ENCODE measurements at regions not wholly inside any gene's neighbourhood (a gene's known extent, or its start where the extent isn't known, plus 50 kb on each side); places are given as distances from the start of the nearest gene placed in this dataset.

DNA sequence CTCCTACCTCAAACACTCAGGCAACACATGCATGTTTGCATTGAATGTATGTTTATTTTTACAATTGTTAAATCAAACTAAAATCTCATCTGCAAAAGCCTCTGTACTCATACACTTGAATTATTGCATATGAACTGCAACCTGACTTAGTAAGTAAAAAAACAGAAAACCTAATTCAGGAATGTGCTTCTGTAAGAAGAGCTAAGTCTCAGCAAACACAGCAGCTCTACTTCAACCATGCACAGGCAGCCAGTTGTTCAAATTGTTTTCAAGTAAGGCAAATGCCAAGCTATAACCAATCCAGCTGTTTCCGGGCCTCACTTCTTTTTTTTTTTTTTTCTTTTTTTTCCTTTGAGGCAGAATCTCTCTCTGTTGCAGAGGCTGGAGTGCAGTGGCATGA is 93.5 kb upstream of the MALRD1 start:
- H4K20me1 ChIP-seq (ENCODE audit: insufficient read depth) = no peaks in the 10 kb centered on the region
- TF ChIP-seq SMC3 (conservative IDR thresholded peaks at IDR 0.05; ENCODE audit: poor library complexity) = no peak
- no peak for TF ChIP-seq POLR2AphosphoS5 (IDR thresholded peaks at IDR 0.05)
- TF ChIP-seq, protein P1, sequence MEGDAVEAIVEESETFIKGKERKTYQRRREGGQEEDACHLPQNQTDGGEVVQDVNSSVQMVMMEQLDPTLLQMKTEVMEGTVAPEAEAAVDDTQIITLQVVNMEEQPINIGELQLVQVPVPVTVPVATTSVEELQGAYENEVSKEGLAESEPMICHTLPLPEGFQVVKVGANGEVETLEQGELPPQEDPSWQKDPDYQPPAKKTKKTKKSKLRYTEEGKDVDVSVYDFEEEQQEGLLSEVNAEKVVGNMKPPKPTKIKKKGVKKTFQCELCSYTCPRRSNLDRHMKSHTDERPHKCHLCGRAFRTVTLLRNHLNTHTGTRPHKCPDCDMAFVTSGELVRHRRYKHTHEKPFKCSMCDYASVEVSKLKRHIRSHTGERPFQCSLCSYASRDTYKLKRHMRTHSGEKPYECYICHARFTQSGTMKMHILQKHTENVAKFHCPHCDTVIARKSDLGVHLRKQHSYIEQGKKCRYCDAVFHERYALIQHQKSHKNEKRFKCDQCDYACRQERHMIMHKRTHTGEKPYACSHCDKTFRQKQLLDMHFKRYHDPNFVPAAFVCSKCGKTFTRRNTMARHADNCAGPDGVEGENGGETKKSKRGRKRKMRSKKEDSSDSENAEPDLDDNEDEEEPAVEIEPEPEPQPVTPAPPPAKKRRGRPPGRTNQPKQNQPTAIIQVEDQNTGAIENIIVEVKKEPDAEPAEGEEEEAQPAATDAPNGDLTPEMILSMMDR (IDR thresholded peaks at IDR 0.05; ENCODE audit: poor library complexity, severe bottlenecking) = no peak
- TF ChIP-seq EZH2 (IDR thresholded peaks at IDR 0.05; ENCODE audit: borderline replicate concordance, insufficient read depth, low read length, poor library complexity, severe bottlenecking) = no peak
- no peak for TF ChIP-seq RAD21 (conservative IDR thresholded peaks at IDR 0.05)
- TF ChIP-seq TAF1 (IDR thresholded peaks at IDR 0.05; ENCODE audit: low read depth) = no peak
- TF ChIP-seq EP300 (conservative IDR thresholded peaks at IDR 0.05; ENCODE audit: poor library complexity, severe bottlenecking) = no peak
- no peak for TF ChIP-seq MXI1 (conservative IDR thresholded peaks at IDR 0.05; ENCODE audit: poor library complexity, severe bottlenecking)
- no peaks in the 10 kb centered on the region for H3K79me2 ChIP-seq (replicated peaks; ENCODE audit: insufficient read depth, low read length)

DNA sequence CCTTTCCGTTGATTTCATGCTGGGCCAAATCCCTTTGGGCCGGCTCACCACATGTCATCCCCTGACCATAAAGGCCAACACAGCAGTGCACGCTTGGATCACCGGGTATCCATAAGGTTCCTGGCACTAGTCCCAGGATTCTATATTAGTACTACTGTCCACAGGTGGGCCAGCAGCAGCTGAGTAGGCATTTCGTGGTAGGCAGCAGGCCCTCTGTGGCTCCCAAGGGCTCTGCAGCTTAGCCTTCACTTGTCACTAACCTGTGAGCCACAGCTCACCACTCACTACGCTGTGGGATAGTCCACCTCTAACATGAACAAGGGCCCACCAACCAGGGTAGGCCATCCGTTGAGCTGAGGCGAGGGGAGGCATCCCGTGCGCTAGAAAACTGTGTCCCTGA is 89.2 kb upstream of the MALRD1 start:
- Histone ChIP-seq H3K27ac (ENCODE audit: low read length) (no peak overlapping the region), H3K36me3 (ENCODE audit: insufficient read depth, low read length) (no peaks in the 10 kb centered on the region), H3K4me3 (ENCODE audit: low read length) (no peak overlapping the region), H3F3A (ENCODE audit: insufficient read depth, low read length, poor library complexity, severe bottlenecking) (no peaks in the 10 kb centered on the region), H3K4me2 (ENCODE audit: low read length) (no peak overlapping the region), H3K79me2 (replicated peaks; ENCODE audit: insufficient read depth, low read length) (no peaks in the 10 kb centered on the region), H3K27me3 (ENCODE audit: insufficient read depth, low read depth, low read length) (no peaks in the 10 kb centered on the region), H3K9ac (ENCODE audit: low read length) (no peak overlapping the region), H3K9me3 (ENCODE audit: low read length) (no peaks in the 10 kb centered on the region), H3K9me2 (ENCODE audit: insufficient read depth, low read length) (no peaks in the 10 kb centered on the region), H2AFZ (ENCODE audit: low read depth, low read length) (no peak overlapping the region), H4K20me1 (ENCODE audit: insufficient read depth) (no peaks in the 10 kb centered on the region)
- TF ChIP-seq SMC3 (conservative IDR thresholded peaks at IDR 0.05; ENCODE audit: poor library complexity) (no peak), EP300 (conservative IDR thresholded peaks at IDR 0.05; ENCODE audit: poor library complexity, severe bottlenecking) (no peak)
- TF ChIP-seq, protein P1 (IDR thresholded peaks at IDR 0.05; ENCODE audit: poor library complexity, severe bottlenecking) = no peak

More for the DNA sequence above, 93.5 kb upstream of the MALRD1 start:
- H3K4me2 ChIP-seq (ENCODE audit: low read length) = no peak overlapping the region
- H3F3A ChIP-seq (ENCODE audit: insufficient read depth, low read length, poor library complexity, severe bottlenecking) = no peaks in the 10 kb centered on the region
- H3K27me3 ChIP-seq (ENCODE audit: insufficient read depth, low read depth, low read length) = no peaks in the 10 kb centered on the region
- no peak overlapping the region for H2AFZ ChIP-seq (ENCODE audit: low read depth, low read length)
- H3K9me3 ChIP-seq (ENCODE audit: low read length) = no peaks in the 10 kb centered on the region
- H3K9ac ChIP-seq (ENCODE audit: low read length) = no peak overlapping the region
- no peak overlapping the region for H3K27ac ChIP-seq (ENCODE audit: low read length)
- no peaks in the 10 kb centered on the region for H3K36me3 ChIP-seq (ENCODE audit: insufficient read depth, low read length)
- no peaks in the 10 kb centered on the region for H3K9me2 ChIP-seq (ENCODE audit: insufficient read depth, low read length)
- H3K4me3 ChIP-seq (ENCODE audit: low read length) = no peak overlapping the region

DNA sequence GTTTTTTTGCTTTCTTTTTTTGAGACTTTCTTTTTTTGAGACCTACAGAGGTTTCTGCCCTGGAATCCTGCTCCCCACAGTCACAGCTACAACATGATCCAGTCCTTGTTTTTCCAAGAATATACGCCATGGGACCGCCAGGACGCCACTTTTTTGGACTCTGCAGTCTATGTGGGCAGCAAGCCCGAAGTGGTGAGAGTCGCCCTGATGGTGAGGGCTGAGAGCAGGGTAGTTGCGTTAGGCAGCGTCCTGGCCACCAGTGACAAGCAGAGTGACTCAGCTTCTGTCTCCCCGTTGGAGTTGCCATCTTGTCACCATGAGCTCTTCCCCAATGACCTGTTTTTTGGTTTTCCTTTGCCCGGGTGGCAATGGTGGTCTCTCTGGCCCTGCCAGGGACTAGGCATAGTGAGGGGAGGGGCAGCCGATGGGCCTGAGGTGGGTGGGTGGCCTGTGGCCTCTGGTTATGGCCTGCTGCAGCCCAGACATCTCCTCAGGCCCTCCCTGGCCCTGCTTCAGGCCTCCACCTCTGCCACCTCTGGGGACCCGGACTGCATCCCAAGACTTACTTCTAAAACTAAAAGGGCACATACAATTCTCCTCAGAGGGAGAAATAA is 88.0 kb upstream of the MALRD1 start:
- H3K4me3 ChIP-seq (ENCODE audit: low read length) = no peak overlapping the region
- no peak overlapping the region for H3K9ac ChIP-seq (ENCODE audit: low read length)
- H3F3A ChIP-seq (ENCODE audit: insufficient read depth, low read length, poor library complexity, severe bottlenecking) = no peaks in the 10 kb centered on the region
- no peaks in the 10 kb centered on the region for H3K9me2 ChIP-seq (ENCODE audit: insufficient read depth, low read length)
- no peak overlapping the region for H3K27ac ChIP-seq (ENCODE audit: low read length)
- no peaks in the 10 kb centered on the region for H4K20me1 ChIP-seq (ENCODE audit: insufficient read depth)
- no peaks in the 10 kb centered on the region for H3K27me3 ChIP-seq (ENCODE audit: insufficient read depth, low read depth, low read length)
- H3K9me3 ChIP-seq (ENCODE audit: low read length) = no peaks in the 10 kb centered on the region
- TF ChIP-seq MXI1 (conservative IDR thresholded peaks at IDR 0.05; ENCODE audit: poor library complexity, severe bottlenecking) (no peak), SMC3 (conservative IDR thresholded peaks at IDR 0.05; ENCODE audit: poor library complexity) (no peak), TAF1 (IDR thresholded peaks at IDR 0.05; ENCODE audit: low read depth) (no peak)
- no peak overlapping the region for H2AFZ ChIP-seq (ENCODE audit: low read depth, low read length)
- no peaks in the 10 kb centered on the region for H3K36me3 ChIP-seq (ENCODE audit: insufficient read depth, low read length)
- no peaks in the 10 kb centered on the region for H3K79me2 ChIP-seq (replicated peaks; ENCODE audit: insufficient read depth, low read length)
- H3K4me2 ChIP-seq (ENCODE audit: low read length) = no peak overlapping the region
